ENCODE measurements at regions not wholly inside any gene's neighbourhood (a gene's known extent, or its start where the extent isn't known, plus 50 kb on each side); places are given as distances from the start of the nearest gene placed in this dataset.

- CTCF ChIA-PET = interaction anchor here (1.3 kb wide), 1 partner anchor 9 kb away, joined by 4 read pairs; no protein-coding TSS in a partner anchor
- no peak for DNase-seq (ENCODE audit: extremely low spot score)
- POLR2A ChIA-PET = no interaction called here
- no peak for TF ChIP-seq CTCF (IDR thresholded peaks at IDR 0.05; ENCODE audit: control extremely low read depth, extremely low read depth, low read depth, missing control alignments)
Measured at GRCh38 chr9:515665-516064, 301.0 kb downstream of the DOCK8 start.

GRCh38 chr9:517993-518392 lies 303.3 kb downstream of the DOCK8 start:
- no peak for DNase-seq (ENCODE audit: extremely low spot score)
- ChIA-PET POLR2A (no interaction called here), CTCF (interaction anchor here (0.7 kb wide), 1 partner anchor 10 kb away, joined by 3 read pairs; no protein-coding TSS in a partner anchor)
- TF ChIP-seq CTCF (IDR thresholded peaks at IDR 0.05; ENCODE audit: control extremely low read depth, extremely low read depth, low read depth, missing control alignments) = no peak

GRCh38 chr9:518540-518939 lies 303.9 kb downstream of the DOCK8 start:
- CTCF ChIA-PET = interaction anchor here (0.7 to 1.1 kb wide), 2 partner anchors 9 to 239 kb away, joined by 3 read pairs; no protein-coding TSS in a partner anchor
- TF ChIP-seq CTCF (IDR thresholded peaks at IDR 0.05; ENCODE audit: control extremely low read depth, extremely low read depth, low read depth, missing control alignments) = no peak
- POLR2A ChIA-PET = no interaction called here

GRCh38 chr9:519579-519978 lies 304.9 kb downstream of the DOCK8 start:
- POLR2A ChIA-PET = no interaction called here

More at GRCh38 chr9:518540-518939, 303.9 kb downstream of the DOCK8 start:
- no peak for DNase-seq (ENCODE audit: extremely low spot score)

GRCh38 chr9:520302-520701 lies 305.6 kb downstream of the DOCK8 start:
- ChIA-PET POLR2A (no interaction called here), CTCF (no interaction called here)
- no peak for TF ChIP-seq CTCF (IDR thresholded peaks at IDR 0.05; ENCODE audit: control extremely low read depth, extremely low read depth, low read depth, missing control alignments)
- no peak for DNase-seq (ENCODE audit: extremely low spot score)

More at GRCh38 chr9:519579-519978, 304.9 kb downstream of the DOCK8 start:
- no peak for DNase-seq (ENCODE audit: extremely low spot score)
- no peak for TF ChIP-seq CTCF (IDR thresholded peaks at IDR 0.05; ENCODE audit: control extremely low read depth, extremely low read depth, low read depth, missing control alignments)
- CTCF ChIA-PET = interaction anchor here (1.1 kb wide), 1 partner anchor 238 kb away, joined by 3 read pairs; no protein-coding TSS in a partner anchor

- no peak for DNase-seq (ENCODE audit: extremely low spot score)
- POLR2A ChIA-PET = no interaction called here
- TF ChIP-seq CTCF (IDR thresholded peaks at IDR 0.05; ENCODE audit: control extremely low read depth, extremely low read depth, low read depth, missing control alignments) = no peak
- CTCF ChIA-PET = no interaction called here
Measured at GRCh38 chr9:522190-522589, 307.5 kb downstream of the DOCK8 start.

- TF ChIP-seq CTCF (IDR thresholded peaks at IDR 0.05; ENCODE audit: control extremely low read depth, extremely low read depth, low read depth, missing control alignments) = no peak
- DNase-seq (ENCODE audit: extremely low spot score) = no peak
- ChIA-PET POLR2A (no interaction called here), CTCF (no interaction called here)
Measured at GRCh38 chr9:522658-523057, 308.0 kb downstream of the DOCK8 start.
